ENCODE measurements at regions not wholly inside any gene's neighbourhood (a gene's known extent, or its start where the extent isn't known, plus 50 kb on each side); places are given as distances from the start of the nearest gene placed in this dataset.

DNA sequence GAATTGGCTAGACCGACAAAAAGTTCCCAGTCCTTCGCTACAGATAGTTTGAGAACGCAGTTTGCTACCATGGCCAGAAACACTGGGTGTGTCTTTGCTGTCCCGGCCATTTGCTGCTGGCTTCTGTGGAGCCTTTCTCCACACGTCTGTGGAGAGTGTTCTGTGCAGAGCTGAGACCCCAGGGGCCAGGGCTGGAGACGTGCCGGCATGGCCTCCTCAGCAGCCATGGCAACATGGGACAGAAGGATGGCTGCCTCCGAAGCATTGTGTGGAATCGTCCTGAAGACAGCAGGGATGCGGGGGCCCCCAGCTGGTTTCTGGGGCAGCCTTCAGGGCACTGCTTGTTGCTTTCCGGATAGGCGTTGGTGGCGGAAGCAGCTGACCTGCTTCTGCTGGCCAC lies 142.8 kb downstream of the GADD45G start:
- DNase-seq (ENCODE audit: low spot score), result no peak

GRCh38 chr9:89748021-89748670 lies 143.3 kb downstream of the GADD45G start:
- DNase-seq (ENCODE audit: low spot score), result no peak

DNA sequence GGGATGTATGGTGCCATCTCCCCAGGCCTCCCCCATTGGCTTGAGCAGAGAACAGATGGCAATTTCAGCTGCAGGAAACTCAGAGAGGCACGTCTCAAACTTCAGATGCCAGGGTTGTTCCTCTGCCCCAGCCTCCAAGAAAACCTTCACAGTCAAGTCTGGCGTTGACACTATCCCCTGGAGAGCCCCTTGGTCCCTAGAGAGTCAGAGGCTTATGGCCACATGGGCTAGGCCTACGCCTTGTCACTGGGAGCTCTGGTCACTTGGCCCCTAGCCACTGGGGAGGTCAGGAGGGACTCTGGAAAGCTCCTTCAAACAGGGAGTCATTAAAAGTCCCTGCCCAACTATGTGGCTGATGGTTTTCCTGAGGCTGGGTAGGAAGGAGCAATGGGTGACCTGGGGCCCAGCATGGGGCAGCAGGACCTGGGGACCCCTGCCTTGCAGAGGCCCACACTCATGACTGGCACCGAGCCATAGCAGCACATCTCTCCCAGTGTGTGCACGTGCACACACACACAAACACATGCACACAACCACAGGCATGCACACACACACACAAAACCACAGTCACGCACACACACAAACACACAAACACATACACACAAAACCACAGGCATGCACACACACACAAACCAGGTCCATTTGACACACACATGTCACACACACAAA lies 144.2 kb downstream of the GADD45G start:
- no peak for DNase-seq (ENCODE audit: low spot score)

DNA sequence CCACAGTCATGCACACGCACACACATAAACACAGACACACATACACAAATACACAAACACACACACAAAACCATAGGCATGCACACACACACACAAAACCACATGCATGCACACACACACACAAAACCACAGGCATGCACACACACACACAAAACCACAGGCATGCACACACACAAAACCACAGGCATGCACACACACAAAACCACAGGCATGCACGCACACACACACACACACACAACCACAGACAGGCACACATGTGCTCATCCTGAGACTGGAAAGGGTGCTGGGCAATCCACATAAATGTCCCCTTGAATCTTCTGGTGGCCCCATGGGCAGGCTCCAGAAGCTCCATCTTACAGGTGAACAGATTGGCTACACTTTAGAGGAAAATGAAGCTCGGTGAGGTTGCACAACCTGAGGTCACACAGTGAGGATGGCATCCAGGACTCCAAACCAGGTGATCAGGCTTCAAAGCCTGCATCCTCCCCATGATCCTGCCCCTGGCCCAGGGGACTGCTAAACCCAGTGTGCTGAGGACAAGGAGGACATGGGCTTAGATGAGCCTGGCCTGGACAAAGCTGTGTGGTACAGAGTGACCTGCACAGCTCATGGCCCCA lies 144.8 kb downstream of the GADD45G start:
- DNase-seq (ENCODE audit: low spot score), result no peak

- peak; percentile 80 for DNase-seq (ENCODE audit: low spot score)
Measured at GRCh38 chr9:89750117-89750791, 145.4 kb downstream of the GADD45G start.

- no peak for DNase-seq (ENCODE audit: low spot score)
Measured at GRCh38 chr9:89751079-89751825, 146.4 kb downstream of the GADD45G start.

DNA sequence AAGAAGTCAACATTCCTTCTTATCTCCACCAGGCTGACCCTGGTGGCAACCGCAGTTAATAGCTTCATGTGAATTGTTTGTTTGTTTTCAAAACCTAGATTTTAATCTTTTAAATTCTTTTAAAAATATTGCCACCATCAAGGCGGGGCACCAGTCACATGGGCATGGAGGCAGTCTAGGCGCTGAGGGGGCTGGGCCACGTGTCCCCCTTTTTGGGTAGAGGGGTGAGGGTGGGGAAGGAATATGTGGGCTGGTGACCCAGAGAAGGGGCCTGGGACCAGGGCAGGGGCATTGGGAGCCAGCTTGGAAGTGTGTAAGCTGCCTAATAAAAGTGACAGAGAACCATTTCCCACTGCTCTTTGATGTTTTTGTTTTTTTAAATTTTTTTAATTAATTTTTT lies 147.3 kb downstream of the GADD45G start:
- no peak for DNase-seq (ENCODE audit: low spot score)

- DNase-seq (ENCODE audit: low spot score), result no peak
Measured at GRCh38 chr9:89753472-89754055, 148.8 kb downstream of the GADD45G start.

GRCh38 chr9:89754193-89754592 lies 149.4 kb downstream of the GADD45G start:
- no peak for DNase-seq (ENCODE audit: low spot score)

GRCh38 chr9:89755821-89756220 lies 151.0 kb downstream of the GADD45G start:
- DNase-seq (ENCODE audit: low spot score), result no peak

DNA sequence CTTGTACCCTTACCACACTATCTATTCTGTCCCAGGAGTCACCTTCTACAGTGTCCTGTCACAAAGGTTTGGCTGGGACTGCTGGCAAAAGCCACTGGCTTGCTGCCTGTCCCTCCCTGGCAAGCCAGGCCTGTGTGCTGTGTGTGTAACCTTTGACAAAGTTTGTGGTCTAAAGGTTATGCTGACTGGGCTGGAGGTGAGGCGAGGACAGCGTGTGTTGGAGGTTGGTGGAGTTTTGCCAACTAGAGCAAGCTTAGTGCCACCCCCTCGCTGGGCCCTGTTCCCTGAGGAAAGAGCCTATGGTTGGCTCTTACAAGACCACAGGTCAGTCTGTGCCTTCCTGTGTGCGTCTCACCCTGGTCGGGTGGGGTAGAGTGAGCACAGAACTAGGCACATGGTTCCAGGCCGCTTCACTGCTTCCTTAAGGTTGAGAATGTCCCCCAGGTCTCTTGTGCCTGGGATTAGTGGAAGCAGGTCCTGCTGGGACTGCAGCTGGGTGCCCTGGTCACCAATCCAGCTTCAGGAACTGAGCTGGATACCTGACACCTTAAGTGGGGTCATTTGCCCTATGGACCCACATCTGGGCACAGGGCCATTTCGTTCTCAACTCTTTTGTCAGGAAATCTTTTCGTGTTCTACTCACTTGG lies 152.2 kb downstream of the GADD45G start:
- DNase-seq (ENCODE audit: low spot score), result no peak

DNA sequence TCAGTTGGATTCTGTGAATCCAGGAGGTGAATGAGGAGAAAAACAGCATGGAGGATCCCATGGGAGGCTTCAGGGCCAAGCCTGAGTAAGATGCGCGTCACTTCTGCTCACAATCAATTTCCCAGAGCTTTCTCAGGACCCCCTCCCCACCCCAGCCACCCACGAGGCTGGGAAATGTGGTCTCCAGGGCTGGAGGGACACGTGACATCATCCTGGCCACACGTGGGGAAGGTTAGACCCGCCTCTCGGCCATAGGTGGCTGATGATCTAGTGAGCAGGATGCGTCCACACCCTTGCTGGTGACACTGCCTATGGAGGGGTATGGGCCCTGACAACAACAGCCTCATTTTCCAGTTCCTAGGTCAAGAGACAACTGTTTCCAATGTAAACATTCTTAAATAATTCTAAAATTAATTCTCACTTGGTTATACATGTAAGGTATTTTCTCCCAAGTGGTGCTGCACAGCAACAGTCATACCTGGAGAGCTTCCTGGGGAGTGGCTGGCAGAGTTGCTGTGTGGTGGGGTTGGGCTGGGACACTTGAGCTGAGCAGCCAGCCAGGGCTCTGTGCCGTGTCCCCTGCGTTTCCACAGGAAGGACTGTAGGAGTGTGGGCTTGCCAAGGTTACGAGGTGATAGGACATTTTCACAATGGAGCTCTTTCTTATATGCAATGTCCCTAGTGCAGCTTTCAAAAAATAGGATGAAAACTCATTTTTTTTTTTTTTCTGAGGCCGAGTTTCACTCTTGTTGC lies 153.1 kb downstream of the GADD45G start:
- no peak for DNase-seq (ENCODE audit: low spot score)

DNA sequence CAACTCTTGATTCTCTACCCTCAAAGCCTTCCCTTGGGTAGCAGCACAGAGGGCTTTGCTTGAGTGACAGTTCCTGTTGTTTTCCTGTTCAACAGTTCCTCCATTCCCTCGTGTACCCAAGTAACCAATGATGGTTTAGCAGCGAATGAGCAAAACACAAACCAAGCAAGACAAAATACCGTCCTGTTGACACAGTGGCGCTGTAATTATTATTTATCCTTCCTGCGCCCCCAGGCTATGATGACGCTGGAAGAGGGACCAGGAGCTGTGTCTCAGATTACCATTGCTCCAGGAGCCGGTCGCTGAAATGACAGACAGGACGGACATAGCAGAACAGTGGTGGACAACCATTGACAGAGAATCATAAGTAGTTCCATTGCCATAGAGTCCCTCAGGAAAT lies 154.8 kb downstream of the GADD45G start:
- no peak for DNase-seq (ENCODE audit: low spot score)

- no peak for DNase-seq (ENCODE audit: low spot score)
Measured at GRCh38 chr9:89760123-89760522, 155.3 kb downstream of the GADD45G start.

- DNase-seq (ENCODE audit: low spot score), result no peak
Measured at GRCh38 chr9:89764217-89764616, 159.4 kb downstream of the GADD45G start.

- no peak for DNase-seq (ENCODE audit: low spot score)
Measured at GRCh38 chr9:89765211-89765946, 160.6 kb downstream of the GADD45G start.

DNA sequence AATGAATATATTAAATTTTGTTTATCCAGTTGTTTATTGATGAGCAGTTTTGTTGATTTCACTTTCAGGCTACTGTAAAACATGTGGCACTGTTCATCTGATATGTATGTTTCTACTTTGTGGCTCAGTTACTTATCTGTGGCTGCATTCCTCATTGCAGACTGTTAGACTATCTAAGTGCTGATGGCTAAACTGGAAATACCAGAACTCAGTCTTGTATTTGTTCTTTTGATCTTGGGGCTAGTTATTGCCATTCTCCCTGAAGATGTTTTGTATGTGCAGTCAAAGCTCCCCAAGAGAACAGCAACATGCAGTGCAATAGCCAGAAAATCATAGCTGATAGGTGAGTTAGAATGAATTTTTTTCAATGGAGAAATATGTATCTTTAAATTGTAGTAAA lies 162.2 kb downstream of the GADD45G start:
- DNase-seq (ENCODE audit: low spot score), result no peak

DNA sequence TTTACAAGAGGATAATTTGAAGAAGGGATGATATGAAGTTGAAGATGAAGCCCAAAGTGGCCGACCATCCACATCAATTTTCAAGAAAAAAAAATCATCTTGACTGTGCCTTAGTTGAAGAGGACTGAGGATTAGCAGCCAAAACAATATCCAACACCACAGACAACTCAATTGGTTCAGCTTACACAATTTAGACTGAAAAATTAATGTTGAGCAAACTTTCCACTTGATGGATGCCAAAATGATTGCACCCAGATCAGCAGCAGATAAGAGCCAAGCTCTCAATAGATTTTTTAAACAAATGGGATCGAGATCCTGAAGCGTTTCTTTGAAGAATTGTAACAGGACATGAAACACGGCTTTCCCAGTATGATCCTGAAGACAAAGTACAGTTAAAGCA lies 163.2 kb downstream of the GADD45G start:
- no peak for DNase-seq (ENCODE audit: low spot score)

- no peak for DNase-seq (ENCODE audit: low spot score)
Measured at GRCh38 chr9:89768650-89769071, 163.8 kb downstream of the GADD45G start.

Data from D341Med (cell line).